NCI-H82 (cell line): ENCODE measurements at regions not wholly inside any gene's neighbourhood (a gene's known extent, or its start where the extent isn't known, plus 50 kb on each side); places are given as distances from the start of the nearest gene placed in this dataset.

Experiments used
- DNase-seq: peaks from one replicate; lab custom pipeline; 2025; lab: John Stamatoyannopoulos, UW

DNA sequence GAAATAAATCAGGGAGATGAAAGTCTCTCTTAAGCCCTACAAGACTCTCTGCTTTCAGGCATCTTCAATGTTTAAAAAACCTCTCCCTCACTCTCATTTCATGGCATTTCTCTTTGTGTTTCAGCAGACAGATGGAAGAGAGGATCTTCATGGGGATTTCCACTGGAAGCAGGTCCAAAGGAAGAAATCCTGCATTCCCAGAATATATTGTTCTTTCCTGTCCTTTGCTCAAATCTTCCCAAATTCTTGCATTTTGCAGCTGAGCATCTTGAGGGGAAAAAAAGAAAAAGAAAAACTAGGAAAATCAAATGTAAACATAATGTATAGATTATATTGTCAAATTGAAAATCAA is 382.2 kb downstream of the ENC1 start:
- DNase-seq, result no peak

DNA sequence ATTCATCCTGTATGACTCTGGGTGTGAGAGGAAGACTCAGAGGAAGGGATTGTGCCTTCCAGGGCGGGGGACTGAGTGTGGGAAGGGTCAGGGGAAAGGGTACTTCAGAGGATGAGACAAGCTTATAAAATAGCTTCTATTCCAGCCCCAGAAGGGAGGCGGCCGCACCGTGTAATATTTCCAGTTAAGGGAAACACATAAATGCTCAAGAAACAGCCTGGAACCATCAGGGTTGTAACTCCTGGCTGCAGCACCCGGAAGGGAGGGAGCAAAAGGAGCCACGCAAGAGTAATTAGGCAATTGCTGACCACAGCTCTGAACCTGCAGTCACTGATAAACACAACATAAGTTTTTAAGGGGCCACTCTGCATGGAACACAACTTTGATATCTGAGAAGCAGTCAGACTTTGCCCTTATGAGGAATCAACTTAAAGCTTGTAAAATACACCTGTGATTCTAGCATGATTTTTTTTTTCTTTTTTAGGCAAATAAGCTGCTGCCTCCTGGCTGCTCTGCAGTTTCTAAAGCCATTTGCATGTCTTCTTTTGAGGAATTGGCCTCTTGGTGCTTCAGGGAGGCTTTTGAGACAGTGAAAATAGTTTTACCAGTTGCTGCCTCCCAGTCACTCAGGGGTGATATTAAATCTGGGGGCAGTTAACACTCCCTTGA is 382.7 kb downstream of the ENC1 start:
- no peak for DNase-seq

DNA sequence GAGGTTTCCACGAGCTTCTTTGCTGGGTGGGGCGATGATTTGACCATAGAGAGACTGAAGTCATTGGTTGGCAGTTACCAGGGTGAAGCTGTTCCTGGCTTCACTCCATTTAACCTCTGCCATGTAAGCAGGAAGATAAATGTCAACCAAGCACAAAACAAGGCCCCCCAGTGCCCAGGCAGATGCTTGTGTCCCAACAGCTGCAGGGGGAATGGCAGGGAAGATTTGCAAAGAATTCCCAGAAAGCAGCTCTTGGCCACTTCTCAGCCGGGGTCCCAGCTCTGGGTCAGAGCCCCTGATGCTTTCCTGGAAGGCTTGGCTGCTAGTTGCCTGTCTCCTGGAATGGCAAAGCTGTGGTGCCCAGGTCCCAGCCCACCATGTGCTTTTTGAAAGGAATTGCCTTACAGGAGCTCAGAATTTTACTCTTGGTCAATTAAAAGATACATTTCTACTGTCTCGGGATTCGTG is 383.4 kb downstream of the ENC1 start:
- DNase-seq, result no peak

DNA sequence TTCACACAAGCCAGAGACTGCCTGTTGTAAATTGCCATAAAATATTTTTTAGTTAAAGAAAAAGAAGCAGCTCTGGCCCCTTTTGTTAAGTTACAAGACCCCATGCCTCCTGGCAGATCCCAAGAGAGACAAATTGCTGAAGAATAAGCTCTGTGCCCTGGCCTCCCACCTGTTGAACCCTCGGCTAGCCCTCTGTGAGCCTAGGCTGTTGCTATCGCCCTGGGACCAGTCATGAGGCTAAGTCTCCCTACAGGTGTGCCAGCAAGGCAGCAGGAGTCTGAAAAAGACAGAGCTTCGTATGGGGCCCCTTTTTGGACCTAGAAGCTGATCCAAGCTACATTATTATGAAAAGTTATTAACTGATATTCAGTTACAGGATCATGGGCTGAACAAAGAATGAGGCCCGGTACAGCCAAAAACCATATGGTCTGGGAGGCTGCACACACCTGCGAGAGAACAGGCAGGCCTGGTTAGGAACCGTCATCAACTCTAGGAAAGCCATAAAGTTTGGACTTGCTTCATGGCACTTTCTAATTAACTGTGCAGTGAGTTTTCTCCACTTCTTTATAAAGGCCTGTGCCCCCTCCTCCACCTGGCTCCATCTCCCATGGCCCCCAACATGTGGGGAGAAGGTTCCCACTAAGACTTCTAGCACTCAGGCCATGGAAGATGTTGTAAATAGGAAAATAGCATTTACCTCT is 384.7 kb downstream of the ENC1 start:
- no peak for DNase-seq

DNA sequence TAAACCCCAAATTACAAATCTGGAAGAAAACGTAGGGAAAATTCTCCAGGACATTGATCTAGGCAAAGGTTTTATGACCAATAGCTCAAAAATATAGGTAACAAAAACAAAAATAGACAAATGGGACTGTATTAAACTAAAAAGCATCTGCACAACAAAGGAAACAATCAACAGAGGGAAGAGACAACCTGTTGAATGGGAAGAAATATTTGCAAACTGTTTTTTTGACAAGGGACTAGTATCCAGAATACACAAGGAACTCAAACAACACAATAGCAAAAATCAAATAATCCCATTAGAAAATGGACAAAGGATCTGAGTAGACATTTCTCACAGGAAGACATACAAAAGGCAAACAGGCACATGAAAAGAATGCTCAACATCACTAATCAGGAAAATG is 386.3 kb downstream of the ENC1 start:
- DNase-seq, result no peak

DNA sequence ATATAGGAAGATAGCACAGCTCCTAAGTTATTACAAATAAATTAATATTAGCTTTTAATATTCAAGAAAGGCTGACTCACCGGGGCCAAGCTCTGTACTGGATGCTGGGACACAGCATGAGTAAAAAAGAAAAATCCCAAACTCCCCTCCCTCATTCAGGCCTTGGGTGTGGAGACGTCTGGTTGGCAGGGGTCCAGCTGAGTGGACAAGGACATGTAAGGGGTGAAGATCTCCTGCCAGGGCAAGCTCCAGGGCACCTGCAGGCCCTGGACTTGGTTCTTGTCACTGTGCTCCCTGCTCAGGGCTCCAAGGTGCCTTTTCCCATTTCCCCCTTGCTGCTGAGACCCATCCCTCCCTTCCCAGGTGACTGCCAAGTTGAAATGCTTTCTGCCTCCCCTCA is 388.5 kb downstream of the ENC1 start:
- DNase-seq, result no peak

DNA sequence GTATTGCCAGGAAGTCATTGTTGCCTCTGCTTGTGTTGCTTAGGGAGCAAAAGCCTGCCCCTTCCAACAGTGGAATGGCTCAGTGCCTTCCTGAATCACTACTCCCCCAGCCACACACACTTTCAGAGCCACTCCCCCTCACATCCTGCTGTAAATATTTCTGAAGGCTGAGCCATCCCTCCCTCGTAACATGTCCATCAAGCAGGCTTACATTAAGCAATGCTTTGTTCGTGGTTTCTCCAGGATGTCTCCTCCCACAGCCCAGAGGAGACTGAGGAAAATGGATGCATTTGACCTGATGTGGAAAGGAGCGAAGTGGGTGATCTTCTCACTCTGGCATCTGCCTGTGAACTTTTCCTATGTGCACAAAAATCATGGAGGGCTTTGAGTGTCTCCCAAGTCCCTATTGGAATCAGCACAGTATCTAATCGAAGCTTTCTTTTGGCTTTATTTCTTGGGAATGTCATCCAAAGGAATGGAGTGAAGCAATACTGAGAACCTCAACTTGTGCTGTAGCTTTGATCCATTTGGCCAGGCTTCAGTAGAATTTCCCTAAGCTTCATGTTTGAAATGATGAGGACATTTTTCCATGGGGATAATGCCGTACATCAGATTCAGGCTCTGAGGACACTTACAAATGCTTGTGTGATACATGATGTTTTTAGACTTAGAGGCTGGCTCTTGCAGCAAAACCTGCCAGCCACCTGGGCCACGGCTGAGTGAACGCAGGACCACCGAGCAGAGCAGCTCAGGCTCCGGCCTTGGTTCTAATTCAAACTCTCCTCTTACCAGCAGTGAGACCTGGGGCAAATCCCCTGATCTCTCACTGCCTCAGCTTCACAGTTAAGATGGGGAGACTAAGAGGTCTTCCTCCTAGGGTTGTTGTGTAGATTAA is 389.1 kb downstream of the ENC1 start:
- DNase-seq, result peak; percentile 27

DNA sequence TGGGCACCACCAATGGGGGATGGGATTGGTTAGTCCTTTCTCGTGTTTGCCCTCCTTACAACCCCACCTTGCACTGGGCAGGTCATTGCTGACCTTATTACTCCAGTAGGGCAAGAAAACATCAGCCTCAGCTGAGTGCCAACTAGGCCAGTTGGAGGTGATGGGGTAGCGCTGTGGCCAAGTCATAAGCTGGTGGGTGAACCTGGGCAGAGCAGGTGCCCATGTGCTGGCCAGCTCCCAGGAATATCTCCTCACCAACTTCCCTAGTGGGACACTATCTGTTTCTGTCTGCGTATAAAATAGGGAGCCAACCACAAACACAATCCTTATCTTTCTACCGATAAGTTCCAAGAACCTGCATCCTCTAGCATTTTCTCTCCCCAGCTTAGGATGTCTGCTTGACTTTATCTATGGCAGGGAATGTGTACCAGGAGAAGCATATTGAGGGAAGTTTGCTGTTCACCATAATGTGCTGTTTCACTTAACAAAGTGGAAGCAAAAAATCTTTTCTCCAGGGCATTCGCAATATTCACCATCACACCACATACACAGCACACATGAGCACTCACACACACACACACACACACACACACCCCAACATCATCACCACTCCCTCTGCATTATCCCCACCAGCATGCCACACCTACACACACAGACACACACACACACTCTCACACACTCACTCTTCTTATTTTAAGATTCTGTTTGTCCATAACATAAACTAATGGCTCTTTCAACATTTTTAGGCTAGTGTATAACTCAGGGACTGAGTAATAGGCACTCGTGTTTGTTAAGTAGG is 390.0 kb downstream of the ENC1 start:
- DNase-seq, result no peak

DNA sequence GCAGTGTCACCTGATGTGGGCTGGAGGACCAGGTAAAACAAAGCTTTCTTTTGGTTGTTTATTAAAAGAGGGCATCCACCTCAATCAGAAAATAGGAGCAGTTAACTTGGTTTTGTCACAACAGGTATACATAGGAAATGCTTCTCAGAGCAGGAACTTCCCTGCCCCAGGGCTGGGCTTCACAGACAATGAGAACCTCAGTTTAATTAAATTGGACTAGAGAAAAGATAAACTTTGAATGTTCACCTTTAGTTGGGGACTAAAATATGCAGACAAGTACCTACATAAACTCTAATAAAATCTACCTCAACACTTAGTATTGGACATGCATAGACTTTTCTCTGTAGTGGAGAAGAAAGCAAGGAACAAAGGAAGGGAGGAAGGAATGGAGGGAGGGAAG is 392.0 kb downstream of the ENC1 start:
- no peak for DNase-seq

DNA sequence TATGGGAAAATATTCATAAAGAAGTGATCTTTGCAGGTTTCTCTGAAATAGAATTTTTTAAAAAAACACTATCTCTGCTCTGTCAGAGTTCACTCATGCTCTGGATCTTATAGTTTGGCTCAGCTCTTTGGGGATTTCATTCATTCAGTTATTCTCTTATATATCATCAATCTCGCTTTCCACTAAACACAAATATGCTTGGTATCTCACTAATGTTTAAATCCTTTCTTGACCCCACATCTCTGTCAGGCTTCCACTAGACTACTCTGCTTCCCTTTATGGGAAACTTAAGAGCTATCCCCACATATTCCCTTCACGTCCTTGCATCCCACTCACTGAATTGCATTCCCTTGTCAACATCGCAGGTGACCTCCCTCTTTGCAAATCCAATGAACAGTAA is 396.1 kb downstream of the ENC1 start:
- DNase-seq, result no peak

DNA sequence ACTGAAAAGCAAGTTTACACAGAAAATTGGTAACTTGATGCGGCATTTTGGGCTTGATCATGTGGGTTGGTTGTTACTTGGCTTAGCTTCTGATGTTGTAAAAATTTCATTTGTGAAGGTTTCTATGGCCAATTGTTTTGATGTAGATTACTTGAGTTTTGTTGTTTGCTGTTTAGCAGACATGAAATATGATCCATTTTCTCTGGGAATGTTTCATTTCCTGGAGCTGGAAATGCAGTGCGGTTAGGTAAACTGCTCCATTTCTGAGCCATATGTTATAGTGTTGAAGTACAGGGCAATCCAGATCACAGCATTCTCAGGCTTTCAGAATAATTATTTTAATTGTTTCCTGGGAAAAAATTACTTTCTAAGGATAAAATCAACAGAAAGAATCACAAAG is 396.9 kb downstream of the ENC1 start:
- no peak for DNase-seq

DNA sequence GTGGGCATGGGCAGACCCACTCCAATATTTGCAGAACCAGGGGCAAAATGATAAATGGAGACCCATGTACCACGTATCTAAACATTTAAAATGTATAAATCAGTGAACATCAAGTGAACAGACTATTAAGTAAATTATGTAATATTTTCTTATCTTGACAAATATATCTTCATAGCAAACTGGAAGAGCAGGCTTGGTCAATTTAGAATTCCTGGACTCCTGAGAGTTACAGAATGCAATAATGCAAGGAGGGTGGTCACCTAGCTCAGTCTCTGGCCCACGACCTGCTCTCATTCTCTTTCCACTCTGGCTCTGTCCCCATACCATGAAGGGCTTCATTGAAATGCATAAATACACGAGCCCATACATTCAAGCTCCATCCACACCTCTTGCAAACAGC is 398.0 kb downstream of the ENC1 start:
- no peak for DNase-seq

DNA sequence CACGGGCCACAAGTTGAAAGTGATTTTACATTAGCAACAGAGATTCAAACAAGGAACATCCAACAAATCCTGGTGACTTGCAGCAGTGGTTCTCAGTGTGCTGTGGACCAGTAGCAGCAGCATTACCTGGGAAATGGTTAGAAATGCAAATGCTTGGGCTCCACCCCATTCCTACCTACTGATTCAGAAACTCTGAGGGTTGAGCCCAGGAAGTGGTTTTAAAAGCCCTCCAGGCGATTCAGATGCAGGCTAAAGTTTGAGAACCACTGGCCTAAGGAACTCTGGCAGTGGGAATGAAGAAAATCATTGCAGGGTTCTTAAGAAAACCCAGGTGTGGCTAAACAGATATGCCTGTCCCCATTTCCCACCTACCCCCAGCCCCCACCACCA is 398.8 kb downstream of the ENC1 start:
- DNase-seq, result no peak

DNA sequence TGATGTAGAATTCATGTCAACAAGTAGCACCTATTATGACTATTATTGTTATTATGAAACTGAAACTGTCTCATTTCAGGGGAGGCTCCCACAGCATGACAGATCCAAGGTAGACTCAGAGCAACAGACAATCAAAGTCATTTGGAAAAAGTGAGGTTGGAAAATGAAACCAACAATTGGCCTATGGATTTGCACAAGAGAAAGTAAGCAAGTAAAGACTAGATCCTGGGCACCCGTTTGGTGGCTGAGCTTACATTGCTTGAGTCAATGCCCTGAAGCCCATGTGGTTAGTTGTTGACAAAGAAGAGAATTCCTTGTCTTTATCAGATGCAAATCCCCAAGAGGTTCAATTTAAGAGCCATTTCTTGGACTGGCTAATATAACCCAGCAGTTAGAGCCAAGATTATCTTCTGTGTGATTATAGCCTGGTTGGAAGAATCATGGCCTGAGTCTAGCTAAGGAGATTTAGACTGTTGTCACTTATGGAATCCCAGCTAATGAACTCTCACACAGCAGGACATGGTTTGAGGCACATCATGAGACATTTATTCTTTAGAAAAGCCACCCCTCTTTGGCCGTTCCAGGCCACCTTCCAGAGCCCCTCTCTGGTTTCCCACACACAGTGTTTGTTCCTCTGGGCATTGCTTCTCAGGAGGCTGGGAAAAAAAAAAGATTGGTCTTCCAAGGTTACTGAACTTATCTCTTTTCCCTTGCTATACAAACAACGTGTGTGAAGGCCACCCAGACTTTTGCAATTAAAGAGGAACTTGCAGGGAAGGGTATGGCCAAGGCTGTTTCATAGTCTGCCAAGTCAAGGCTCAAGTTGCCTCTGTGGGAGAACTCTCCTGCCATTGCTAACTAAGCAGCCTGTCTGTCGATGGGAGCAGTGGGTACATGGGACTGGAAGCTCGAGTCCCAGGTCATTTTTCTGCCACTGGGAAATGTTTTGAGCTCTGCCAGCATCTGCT is 399.5 kb downstream of the ENC1 start:
- DNase-seq, result peak; percentile 68

DNA sequence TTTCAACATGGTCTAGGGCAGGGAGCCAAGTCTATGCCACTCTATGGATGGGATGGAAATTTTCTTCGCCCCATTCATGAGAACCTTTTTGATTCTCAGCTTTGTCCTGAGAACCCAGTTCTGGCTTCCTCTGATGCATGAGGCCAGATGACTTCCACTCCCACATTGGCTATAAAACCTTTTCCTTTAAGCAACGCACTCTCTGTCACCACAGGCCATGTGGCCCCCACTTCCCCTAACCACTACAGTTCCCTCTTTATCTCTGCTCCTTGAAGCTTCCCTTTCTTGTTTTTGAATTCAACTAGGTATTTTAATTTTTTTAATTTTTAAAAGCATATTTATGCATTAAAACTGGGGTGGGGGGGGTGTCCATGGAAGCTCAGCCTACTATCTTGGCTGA is 401.3 kb downstream of the ENC1 start:
- no peak for DNase-seq

DNA sequence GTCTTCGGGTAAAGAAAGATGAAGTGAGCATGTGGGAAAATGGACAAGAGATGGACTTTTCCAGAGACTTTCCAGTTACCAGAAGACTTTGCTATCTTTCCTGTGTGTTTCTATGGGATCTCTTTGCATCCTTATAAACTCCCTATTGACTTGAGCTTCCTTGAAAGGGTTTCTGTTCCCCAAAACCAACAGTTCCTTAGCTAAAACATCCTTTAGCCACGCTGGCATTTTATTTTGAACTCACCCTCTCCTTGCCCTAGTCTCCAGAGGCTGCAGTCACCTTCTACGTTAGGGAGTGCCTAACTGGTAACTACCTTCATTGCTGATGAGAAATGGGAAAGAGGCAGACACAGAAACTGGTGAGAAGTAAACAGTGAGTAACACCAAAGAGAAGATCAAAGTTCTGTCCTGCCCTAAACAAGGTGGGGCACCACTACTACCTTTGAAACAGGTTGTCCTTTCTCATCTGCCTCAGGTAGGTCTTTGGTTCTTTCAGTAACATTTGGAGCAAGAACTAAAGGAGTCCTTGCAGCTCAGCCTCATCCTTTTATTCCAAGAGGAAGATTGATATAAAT is 402.9 kb downstream of the ENC1 start:
- DNase-seq, result no peak

DNA sequence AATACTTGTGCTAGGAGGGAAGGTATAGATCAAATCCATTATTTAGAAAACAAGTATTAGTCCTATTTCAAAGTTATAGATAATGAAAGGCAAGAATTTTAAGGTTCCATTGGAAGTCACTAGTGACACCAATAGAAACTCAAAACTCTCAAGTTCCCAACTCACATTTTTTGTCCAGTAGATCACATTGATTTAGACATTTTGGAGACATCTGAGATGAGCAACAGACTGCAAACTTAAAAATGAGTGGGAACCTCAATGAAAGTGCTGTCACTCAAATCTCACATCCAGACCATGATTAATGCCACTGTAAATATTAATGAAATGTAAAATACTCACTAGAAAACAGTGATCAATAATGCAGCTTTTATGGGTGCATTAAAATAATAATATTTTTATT is 405.0 kb downstream of the ENC1 start:
- no peak for DNase-seq

DNA sequence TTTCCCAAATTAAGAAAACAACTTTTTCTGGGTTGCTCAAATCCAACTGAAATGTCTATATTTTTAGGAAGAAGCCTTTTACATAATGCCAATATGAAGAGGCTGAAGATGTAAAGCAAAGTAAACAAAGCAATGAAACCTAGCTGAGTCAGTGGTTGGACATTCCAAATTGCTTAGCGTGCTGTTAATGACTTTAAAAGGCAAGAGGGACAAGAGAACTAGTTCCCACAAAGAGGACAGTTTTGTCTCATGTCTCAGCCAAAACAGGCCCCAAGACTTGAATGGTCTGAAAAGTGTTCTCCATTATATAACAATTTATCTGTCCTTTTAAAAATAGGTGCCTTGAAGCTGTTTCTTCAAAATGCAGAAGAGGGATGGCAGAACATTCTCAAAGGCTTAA is 407.0 kb downstream of the ENC1 start:
- no peak for DNase-seq

DNA sequence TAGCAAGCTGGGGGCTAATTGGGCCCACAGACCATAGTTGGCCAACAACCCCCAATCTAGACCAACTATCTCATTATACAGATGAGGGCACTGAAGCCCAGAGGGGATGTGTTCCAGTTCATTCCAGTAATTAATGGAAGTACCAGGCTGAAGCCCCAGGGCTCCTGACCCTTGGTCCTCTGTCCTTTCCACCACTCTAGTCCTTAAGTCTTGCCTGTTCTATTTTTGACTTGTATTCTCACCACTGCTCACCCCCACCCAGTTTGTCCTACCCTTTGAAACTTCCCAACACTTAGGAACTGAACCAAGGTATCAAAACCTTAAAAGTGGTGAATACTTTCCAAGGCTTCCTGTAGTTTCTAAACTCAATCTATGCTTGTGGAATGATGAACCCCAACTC is 407.4 kb downstream of the ENC1 start:
- DNase-seq, result no peak

DNA sequence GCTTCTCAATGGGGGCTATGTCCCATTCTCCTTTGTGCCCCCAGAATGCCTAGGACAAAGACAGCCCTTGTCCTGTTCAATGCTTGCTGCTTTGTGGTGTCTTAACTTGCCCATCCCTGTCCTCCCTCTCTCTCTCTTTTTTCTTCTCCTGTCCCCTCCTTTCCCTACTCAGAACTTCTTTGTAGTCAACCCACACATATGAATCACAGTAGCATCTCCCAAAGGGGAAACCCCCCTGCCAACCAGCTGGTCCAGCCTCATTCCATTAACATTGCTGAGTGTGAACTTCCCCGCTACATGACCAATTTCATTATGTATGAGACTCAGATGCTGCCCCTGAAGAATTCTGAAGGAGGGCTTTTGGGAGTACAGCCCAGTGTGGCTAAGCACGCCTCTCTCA is 408.3 kb downstream of the ENC1 start:
- no peak for DNase-seq

DNA sequence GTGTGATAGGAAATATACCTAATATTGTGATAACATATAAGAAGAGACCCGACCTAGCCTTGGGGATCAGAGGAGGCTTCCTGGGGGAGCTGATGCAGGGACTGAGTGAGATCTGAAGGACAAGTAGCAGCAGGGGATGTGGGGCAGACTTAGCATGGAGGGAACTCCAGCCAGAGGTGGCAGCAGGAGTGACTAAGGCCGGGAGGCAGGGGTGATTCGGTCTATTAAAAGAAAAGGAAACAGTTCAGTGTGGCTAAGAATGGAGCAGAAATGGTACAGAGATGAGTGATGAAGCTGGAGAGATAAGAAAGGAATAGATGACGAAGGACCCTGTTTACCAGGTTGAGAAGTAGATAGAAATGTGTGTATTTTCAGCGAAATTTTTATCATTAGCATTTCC is 408.8 kb downstream of the ENC1 start:
- DNase-seq, result no peak
